OCI-LY1 (cell line): ENCODE measurements at regions not wholly inside any gene's neighbourhood (a gene's known extent, or its start where the extent isn't known, plus 50 kb on each side); places are given as distances from the start of the nearest gene placed in this dataset.

ENCODE experiments used
- EZH2 ChIP-seq: fragments of 200-600 bp; sonication (generic), shearing (Covaris generic); IDR thresholded peaks from 2 replicates; pipeline ENCODE4 v1.8.0; 2017; ENCODE audit warnings: borderline replicate concordance, mixed run types, mild to moderate bottlenecking, antibody characterized with exemption, low read length, moderate library complexity, mixed read lengths
- TF ChIP-seq, protein P1 (sequence below): fragments of 200-600 bp; sonication (generic), shearing (Covaris generic); IDR thresholded peaks from 2 replicates; pipeline ENCODE4 v1.5.1; 2017; ENCODE audit warnings: mild to moderate bottlenecking, antibody characterized with exemption, low read length, moderate library complexity, mixed read lengths

DNA sequence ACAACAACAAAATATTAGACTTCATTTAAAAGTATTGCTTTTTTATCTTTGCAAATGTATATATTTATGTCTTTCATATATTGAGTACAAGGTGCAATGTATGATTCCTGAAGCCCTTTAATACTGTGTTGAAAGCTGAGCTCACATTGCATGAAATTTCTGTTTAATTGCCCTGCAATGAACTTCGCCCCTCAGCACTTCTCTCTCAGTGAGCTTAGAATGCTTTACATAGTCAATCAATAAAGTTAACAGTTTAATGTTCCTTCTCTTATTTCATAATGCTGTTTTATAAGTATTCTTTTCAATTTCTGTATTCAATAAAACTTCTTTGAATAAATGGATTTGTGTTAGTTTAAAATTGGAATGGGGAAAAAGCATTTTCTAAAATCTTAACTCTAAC is 607.1 kb downstream of the SOX5 start:
- TF ChIP-seq, protein P1, sequence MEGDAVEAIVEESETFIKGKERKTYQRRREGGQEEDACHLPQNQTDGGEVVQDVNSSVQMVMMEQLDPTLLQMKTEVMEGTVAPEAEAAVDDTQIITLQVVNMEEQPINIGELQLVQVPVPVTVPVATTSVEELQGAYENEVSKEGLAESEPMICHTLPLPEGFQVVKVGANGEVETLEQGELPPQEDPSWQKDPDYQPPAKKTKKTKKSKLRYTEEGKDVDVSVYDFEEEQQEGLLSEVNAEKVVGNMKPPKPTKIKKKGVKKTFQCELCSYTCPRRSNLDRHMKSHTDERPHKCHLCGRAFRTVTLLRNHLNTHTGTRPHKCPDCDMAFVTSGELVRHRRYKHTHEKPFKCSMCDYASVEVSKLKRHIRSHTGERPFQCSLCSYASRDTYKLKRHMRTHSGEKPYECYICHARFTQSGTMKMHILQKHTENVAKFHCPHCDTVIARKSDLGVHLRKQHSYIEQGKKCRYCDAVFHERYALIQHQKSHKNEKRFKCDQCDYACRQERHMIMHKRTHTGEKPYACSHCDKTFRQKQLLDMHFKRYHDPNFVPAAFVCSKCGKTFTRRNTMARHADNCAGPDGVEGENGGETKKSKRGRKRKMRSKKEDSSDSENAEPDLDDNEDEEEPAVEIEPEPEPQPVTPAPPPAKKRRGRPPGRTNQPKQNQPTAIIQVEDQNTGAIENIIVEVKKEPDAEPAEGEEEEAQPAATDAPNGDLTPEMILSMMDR: no peak
- no peak for TF ChIP-seq EZH2
